Brain microvascular endothelial cell (primary cell): ENCODE measurements at regions not wholly inside any gene's neighbourhood (a gene's known extent, or its start where the extent isn't known, plus 50 kb on each side); places are given as distances from the start of the nearest gene placed in this dataset.

Experiments used
- DNase-seq: peaks from one replicate; pipeline ENCODE4 v3.0.0-alpha.2; 2020
- H3K27ac ChIP-seq: fragments of 250-450 bp; sonication (Bioruptor Pico); 2 replicates; pipeline ENCODE4 v1.5.1; 2020; ENCODE audit warnings: mild to moderate bottlenecking, moderate library complexity
- H3K27me3 ChIP-seq: fragments of 250-450 bp; sonication (Bioruptor Pico); replicated peaks from 2 replicates; pipeline ENCODE4 v1.5.1; 2020; ENCODE audit warnings: mild to moderate bottlenecking
- H3K36me3 ChIP-seq: fragments of 250-450 bp; sonication (Bioruptor Pico); replicated peaks from 2 replicates; pipeline ENCODE4 v1.5.1; 2020; ENCODE audit warnings: mild to moderate bottlenecking
- H3K4me3 ChIP-seq: 2 replicates; pipeline ENCODE4 v1.5.1; 2011; ENCODE audit warnings: low read depth, mild to moderate bottlenecking, control low read depth, low read length, moderate library complexity
- CTCF ChIP-seq: IDR thresholded peaks from 2 replicates; pipeline ENCODE4 v1.5.1; 2011; ENCODE audit warnings: low read depth, mild to moderate bottlenecking, moderate library complexity, low read length, control low read depth, inconsistent platforms; ENCODE audit errors: missing control alignments
- in situ Hi-C: cut with HindIII; loops from 2 replicates; pipeline ENCODE4 v1.10.0; 2017; ENCODE audit warnings: low sequenced_read_pairs, low pct_ligation_motif_present

DNA sequence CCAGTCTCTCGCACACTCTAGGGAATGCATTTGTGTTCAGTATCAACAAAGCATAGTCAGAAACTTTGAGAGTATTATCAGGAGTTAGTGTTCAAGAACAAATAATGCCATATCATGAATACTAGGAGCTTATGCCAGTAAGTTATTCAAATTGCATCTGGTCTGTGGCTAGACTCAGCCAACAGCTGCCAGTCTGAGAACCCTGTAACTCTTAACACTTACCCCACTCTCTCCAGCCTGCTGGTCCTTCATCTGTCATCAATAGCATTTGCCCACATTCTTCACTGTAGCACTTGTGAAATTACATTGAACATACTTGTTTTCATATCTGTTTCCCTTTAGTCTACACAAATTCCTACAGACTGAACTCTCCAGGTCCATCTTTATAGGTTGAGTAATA, 1157.5 kb upstream of the RAG2 start:
- Histone ChIP-seq H3K27ac (no peak overlapping the region), H3K36me3 (no peaks in the 10 kb centered on the region), H3K27me3 (no peaks in the 10 kb centered on the region), H3K4me3 (no peak overlapping the region)
- no peak for DNase-seq
- TF ChIP-seq CTCF: no peak
- in situ Hi-C loops: no loop called here

- in situ Hi-C loops: no loop called here
Observed at GRCh38 chr11:37748641-37749040, 1150.6 kb upstream of the RAG2 start.

GRCh38 chr11:37747121-37747520, 1149.1 kb upstream of the RAG2 start:
- no peak for TF ChIP-seq CTCF
- H3K27me3 ChIP-seq: no peaks in the 10 kb centered on the region
- H3K27ac ChIP-seq: peak overlapping the region; percentile 80
- H3K36me3 ChIP-seq: no peaks in the 10 kb centered on the region
- H3K4me3 ChIP-seq: no peak overlapping the region
- DNase-seq: no peak
- in situ Hi-C loops: no loop called here

More at GRCh38 chr11:37748641-37749040, 1150.6 kb upstream of the RAG2 start:
- Histone ChIP-seq H3K27me3 (no peaks in the 10 kb centered on the region), H3K27ac (peak overlapping the region; percentile 80), H3K4me3 (no peak overlapping the region), H3K36me3 (no peaks in the 10 kb centered on the region)
- TF ChIP-seq CTCF: no peak
- DNase-seq: peak; percentile 59

DNA sequence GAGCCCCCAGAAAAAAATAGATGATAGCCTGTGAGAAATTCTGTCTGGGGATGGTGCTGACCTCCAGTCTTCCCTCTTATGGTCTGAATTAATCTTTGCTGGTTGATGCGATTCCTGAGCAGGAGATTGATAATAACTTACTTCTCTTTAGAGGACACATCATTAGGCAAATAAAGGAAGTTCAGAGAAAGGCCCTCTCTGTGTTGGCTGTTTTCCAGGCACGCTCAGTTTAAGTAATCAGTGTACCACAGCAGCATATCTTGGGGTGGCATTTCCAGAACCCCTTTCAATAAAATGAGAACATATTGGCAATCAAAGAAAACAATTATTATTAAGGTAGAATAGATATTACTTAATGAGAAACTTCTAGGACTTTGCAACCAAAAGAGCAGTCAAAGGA, 1129.3 kb upstream of the RAG2 start:
- no peak overlapping the region for H3K27ac ChIP-seq
- no peaks in the 10 kb centered on the region for H3K27me3 ChIP-seq
- no peaks in the 10 kb centered on the region for H3K36me3 ChIP-seq
- in situ Hi-C loops: no loop called here
- no peak for TF ChIP-seq CTCF
- H3K4me3 ChIP-seq: no peak overlapping the region
- DNase-seq: no peak

GRCh38 chr11:37724315-37724714, 1126.3 kb upstream of the RAG2 start:
- TF ChIP-seq CTCF: no peak
- Histone ChIP-seq H3K27ac (no peak overlapping the region), H3K4me3 (no peak overlapping the region), H3K36me3 (no peaks in the 10 kb centered on the region), H3K27me3 (no peaks in the 10 kb centered on the region)
- no peak for DNase-seq
- in situ Hi-C loops: no loop called here

DNA sequence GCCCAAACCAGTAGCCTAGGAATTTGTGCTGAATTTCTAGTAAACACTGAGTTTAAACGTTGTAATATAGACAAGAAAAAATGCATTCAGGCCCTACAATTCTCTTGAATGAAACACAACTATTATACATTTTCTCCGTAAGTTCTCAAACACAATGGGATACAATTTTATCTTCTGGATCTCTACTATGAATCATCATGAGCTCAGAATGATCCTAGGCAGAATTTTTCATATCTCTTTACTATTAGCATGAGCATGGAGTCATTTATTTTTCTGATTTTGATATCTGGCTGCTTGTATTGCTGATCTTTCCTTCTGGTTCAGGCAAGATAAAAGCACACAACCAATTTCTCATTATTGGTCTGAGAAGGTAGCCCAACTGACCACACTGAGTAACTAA, 1123.4 kb upstream of the RAG2 start:
- no peaks in the 10 kb centered on the region for H3K27me3 ChIP-seq
- H3K27ac ChIP-seq: no peak overlapping the region
- no peak overlapping the region for H3K4me3 ChIP-seq
- TF ChIP-seq CTCF: no peak
- no peaks in the 10 kb centered on the region for H3K36me3 ChIP-seq
- in situ Hi-C loops: no loop called here
- no peak for DNase-seq
